Fibroblast of the conjunctiva (primary cell): ENCODE measurements at regions not wholly inside any gene's neighbourhood (a gene's known extent, or its start where the extent isn't known, plus 50 kb on each side); places are given as distances from the start of the nearest gene placed in this dataset.
"Not testable (repeated sequence)": the region's sequence is repeated elsewhere in the genome, so short reads cannot be mapped to it uniquely, and the experiment has no call there.

Experiments
- DNase-seq: peaks from one replicate; pipeline ENCODE4 v3.0.0-alpha.2; 2010; ENCODE audit warnings: low read depth

DNA sequence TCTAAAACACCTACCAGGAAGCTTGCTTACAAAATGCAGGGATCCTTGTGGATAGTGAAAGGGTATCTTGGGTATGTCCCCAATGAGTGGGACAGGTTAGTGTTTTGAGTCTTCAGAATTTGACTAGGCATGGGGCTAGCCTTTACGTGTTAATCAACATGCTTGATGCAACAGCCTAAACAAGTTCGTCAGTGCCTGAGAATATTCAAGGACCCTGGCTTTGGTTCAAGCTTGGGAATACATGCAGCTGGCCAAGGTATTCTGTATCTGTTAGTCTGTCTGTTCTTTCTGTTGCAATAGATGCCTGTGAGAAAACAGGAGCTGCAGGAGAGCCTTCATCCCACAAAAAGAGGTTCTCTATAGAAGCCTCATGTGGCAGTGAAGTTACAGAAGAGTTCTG is 149.5 kb downstream of the CCNG2 start:
- DNase-seq, result no peak

- no peak for DNase-seq
Measured at GRCh38 chr4:77308843-77309242, 151.8 kb downstream of the CCNG2 start.

DNA sequence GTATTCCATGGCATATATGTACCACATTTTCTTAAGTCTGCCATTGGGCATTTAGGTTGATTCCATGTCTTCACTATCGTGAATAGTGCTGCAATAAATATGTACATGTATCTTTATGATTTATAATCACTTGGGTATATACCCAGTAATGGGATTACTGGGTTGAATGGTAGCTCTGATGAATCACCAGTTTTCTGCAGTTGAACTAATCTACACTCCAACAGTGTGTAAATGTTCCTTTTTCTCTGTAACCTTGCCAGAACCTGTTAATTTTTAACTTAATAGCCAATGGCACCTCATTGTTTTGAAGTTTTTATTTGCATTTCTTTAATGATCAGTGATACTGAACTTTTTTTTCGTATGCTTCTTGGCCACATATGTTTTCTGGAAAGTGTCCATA is 152.5 kb downstream of the CCNG2 start:
- DNase-seq, result no peak

DNA sequence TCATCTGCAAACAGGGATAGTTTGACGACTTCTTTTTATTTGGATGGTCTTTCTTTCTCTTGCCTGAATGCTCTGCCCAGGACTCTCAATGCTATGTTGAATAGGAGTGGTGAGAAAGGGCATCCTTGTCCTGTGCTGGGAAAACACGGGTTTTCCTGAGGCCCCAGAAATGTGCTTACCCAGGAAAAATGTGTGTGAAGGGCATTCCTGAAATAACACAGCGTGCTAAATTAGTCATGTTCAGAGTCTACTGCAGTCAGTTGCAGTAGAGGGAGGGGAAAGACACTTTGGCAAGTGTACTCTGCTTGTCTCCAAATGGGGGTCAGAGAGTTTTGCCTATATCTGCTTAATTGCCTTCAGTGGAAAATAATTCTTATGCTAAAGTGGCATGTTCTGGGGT is 153.9 kb downstream of the CCNG2 start:
- DNase-seq, result no peak

DNA sequence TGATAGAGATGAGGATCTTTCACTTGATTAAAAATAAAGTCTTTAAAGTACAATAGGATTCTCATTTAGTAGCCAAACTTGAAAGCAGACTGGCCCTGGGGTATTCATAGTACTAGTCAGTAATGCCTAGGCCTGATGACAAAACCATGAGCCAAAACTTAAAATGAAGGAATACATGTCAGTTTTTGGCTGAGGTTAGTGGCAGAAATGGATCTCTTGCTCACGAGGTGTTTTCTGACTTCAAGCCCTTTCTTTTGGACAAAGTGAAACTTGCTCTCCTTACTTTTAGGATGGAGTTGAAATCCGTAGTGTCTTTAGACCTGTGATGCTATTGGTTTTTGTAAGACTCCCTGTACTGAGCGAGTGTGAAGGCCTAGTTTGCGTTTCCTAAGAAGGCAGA is 157.7 kb downstream of the CCNG2 start:
- DNase-seq, result no peak

DNA sequence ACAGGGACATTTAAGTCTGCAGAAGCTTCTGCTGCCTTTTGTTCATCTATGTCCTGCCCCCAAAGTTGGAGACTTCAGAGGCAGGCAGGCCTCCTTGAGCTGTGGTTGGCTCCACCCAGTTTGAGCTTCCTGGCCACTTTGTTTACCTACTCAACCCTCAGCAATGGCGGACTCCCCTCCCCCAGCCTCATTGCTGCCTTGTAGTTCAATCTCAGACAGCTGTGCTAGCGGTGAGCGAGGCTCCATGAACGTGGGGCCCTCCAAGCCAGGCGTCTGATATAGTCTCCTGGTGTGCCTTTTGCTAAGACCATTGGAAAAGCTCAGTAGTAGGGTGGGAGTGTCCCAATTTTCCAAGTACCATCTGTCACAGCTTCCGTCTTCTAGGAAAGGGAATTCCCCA is 170.1 kb downstream of the CCNG2 start:
- no peak for DNase-seq

DNA sequence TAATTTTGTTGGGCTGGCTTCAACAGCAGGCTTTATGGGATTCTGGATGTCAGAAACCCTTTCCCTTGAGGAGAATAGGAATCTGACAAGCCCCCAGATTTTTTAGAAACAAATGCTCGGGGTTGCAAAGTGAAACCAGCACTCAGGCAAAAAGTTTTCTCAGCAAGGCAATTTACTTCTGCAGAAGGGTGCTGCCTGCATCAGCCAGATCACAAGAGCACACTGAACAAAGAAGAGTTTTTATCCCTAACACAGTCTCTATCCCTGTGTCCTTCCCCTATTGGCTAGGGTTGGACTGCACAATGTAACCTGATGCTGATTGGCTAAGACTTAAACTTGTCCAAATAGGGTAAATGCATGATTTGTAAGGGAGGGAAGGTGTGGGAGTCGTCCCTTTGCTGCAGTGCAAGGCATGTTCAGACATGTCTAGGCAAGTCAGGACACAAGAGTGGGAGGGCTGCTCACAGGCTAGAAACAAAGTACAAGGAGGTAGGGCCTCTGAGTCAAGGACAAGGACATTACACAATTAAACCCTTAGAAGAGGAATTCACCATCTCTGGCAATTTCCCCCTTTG is 175.8 kb downstream of the CCNG2 start:
- no peak for DNase-seq

DNA sequence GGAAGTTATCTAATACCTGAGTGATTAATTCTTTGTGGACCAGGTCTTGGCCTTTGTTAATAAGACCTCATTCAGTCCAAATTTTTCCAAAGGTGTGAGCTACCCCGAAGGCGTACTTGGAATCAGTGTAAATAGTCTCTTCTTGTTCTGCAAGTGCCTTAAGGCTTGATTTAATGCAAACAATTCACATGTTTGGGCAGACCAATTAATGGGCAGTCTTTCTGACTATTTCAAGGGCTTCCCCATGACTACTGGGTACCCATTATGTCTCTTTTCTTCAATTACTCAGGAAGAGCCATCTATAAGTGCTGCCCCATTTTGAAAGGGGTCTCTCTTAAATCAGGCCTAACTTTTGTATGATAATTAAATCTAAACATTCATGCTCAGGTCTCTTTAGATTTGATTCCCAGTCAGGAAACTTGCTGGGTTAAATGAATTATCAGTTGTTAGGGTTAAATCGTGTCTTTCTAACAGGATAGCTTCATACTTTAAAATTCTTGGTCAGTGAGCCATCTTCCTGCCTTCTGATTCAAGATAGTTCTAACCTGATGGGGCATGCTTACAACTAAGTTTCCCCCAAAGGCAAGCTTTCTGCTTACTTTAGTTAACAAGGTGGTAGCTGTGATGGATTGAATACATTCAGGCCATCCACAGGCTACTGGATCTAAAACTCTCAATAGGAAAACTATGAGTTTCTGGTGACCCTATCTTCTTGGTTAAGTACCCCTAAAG is 179.6 kb downstream of the CCNG2 start:
- no peak for DNase-seq

DNA sequence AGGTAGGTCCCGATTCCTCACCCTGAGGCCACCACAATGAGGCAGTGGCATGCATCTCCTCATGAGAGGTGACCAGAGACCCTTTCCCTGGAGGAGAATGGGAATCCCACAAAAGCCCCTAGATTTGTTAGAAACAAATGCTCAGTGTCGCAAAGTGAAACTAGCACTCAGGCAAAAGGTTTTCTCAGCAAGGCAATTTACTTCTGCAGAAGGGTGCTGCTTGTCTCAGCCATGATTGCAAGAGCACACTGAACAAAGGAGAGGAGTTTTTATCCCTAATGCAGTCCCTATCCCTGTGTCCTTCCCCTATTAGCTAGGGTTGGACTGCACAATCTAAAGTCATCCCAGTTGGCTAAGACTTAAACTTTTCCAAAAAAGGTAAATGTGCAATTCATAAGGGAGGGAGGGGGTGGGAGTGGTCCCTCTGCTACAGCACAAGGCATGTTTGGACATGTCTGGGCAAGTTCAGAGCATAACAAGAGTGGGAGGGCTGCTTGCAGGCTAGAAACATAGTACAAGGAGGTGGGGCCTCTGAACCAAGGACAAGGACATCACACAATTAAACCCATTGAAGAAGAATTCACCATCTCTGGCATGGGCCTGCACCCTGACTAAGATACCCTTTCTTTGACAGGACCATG is 185.3 kb downstream of the CCNG2 start:
- no peak for DNase-seq

GRCh38 chr4:77344001-77344400 is 187.0 kb downstream of the CCNG2 start:
- no peak for DNase-seq

DNA sequence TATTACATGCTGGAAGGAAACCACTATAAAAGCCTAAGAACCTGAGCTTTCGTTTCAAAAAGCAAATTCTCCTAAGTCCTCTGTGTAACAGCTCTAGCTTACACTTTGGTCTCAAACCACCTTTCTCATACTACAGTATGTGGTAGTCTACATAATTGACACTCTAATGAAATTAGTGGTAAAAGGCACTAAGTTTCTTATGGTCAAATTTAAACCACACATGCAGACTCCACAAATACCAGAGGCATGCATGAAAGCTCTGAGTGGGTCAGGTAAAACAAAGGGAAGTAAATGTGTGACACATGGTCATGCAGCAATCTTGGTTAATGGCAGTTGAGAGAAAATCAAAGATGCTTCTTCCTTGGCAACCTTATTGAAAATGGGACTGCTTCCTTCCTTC is 187.8 kb downstream of the CCNG2 start:
- no peak for DNase-seq

- DNase-seq, result no peak
Measured at GRCh38 chr4:77347351-77347966, 190.5 kb downstream of the CCNG2 start.

DNA sequence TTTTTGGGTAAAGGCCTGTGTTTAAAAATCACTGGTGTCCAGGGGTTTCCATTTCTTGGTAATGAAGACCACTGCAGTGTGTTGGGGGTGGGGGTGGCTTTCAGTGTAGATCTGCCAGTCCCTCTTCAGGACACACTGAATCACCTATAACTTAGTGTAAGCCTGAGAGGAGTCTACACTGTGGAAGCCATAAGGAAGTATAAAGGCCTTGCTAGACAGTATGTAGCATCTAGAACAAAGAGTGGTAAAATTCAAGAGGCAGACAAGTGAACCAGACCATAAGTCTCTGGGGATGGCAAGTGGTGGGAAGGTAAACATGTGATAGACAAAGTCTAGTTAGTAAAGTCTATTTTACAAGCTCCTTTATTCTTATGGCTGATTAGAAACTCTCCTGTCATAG is 191.8 kb downstream of the CCNG2 start:
- no peak for DNase-seq

- no peak for DNase-seq
Measured at GRCh38 chr4:77349364-77349763, 192.4 kb downstream of the CCNG2 start.

- no peak for DNase-seq
Measured at GRCh38 chr4:77349796-77350195, 192.8 kb downstream of the CCNG2 start.

DNA sequence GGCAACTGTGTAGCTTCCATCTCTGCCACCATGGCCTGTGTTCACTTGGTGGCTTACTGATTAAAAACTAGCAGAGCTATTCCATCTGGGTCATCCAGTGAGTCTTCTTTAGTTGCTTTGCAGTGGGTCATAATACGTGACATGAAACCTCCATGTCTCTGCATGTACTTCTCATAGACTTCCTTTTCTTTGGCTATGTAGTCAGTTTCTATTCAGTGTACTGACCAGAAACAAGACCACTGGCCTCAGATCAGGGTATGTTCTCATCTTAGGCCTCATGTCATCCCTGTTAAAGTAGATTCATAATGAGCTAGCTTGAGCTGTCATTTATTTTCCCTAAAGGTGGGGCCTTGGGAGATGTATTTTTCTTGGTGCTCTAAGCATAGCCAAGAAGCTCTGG is 195.2 kb downstream of the CCNG2 start:
- DNase-seq, result no peak

DNA sequence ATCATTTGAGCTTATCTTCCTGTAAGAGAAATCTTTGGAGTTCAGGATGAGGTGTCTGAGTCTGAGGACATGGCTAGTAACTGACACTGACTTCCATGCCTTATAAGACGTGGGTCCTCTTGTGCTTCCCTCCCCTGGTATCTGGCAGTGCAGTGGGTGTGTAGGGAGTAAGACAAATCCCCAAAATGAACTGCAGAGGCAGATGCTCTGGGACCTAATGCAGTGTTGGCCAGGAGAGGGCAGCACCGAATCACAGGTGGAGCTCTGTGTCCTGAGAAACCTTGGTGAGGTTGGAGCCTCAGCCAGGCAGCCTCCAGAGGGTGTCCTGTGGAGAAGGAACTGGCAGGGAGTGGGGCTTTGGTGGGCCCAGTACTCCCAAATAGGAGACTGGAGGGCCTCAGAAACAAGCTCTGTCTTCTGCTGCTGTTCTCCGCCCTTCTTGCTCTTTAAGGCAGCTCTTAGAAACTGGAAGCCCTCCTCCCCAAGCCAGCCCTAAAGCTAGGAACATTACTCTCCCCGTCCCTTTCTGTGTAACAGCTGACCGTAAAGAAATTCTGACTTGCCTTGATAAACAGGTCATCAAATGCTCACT is 196.8 kb downstream of the CCNG2 start:
- DNase-seq, result not testable (repeated sequence)

DNA sequence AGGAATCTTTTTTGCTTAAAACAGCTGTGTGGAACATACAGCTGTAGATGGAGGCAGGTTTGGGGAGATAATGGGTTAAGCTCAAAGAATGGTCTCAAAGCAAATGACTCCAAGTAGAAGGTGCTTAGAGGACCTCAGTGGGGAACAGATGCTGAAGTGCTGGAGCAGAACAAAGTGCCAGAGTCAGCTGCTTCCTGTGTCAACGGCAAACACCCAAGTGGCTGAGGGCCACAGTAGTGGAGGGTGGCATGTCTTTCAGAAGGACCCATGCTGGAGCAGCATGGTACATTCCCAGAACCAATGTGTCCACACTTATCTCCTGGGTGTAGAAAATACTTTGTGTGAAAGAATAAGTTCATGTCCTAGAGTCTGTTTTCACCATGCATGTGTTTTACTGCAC is 197.5 kb downstream of the CCNG2 start:
- DNase-seq, result no peak

DNA sequence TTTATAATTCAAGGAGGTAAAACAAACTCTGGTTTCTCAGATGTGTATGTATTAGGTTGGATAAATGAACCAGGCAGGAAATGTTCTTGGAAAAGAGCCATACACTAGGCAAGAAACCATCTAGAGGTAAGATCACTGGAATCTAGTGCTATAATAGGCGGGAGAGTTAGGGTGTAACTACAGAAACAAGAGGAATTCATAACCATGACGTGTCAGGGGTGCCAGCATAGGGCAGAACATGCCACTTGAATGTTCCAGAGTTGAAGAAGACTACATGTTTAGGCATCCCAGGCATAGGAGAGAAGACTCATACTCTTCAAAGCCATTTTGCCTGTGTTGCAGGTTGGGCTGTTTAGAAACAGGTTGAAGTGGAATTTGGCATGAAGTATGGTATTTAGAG is 198.7 kb downstream of the CCNG2 start:
- DNase-seq, result no peak

- peak; percentile 4 for DNase-seq
Measured at GRCh38 chr4:77358315-77358928, 201.4 kb downstream of the CCNG2 start.

DNA sequence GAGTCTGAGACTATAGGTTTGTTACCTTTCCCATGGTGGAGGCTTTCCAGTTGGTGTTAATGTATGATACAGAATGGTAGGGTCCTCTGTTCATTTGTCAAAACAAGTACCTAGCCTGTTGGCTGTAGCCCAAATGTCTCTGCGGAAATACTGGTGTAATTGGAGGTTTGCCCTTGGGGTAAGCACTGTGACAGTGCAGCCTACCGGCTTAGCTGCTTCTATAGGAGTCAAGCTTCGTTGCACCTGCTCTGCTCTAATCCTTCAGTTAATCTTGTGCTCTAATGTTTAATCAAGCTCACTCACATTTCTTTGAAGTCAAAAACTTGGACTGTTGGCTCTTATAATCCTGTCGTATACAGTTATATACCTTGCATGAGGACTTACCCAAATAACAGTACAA is 203.4 kb downstream of the CCNG2 start:
- DNase-seq, result no peak

DNA sequence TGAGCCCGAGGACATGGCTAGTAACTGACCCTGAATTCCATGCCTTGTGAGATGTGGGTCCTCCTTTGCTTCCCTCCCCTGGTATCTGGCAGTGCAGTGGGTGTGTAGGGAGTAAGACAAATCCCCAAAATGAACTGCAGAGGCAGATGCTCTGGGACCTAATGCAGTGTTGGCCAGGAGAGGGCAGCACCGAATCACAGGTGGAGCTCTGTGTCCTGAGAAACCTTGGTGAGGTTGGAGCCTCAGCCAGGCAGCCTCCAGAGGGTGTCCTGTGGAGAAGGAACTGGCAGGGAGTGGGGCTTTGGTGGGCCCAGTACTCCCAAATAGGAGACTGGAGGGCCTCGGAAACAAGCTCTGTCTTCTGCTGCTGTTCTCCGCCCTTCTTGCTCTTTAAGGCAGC is 209.9 kb downstream of the CCNG2 start:
- DNase-seq, result not testable (repeated sequence)
